ENCODE measurements at regions not wholly inside any gene's neighbourhood (a gene's known extent, or its start where the extent isn't known, plus 50 kb on each side); places are given as distances from the start of the nearest gene placed in this dataset.
A peak's percentile ranks its signal among the peaks of the same experiment; 100 is the strongest.
"Not testable (repeated sequence)": the region's sequence is repeated elsewhere in the genome, so short reads cannot be mapped to it uniquely, and the experiment has no call there.

- WGBS (ENCODE audit: insufficient coverage), result 97% methylated on average over 6 of the region's 11 CpGs
- not testable (repeated sequence) for H3K36me3 ChIP-seq (ENCODE audit: control insufficient read depth, insufficient read depth, low read length); DNase-seq (ENCODE audit: low read depth in 4 of 6, low spot score in 6 of 6); H3K27me3 ChIP-seq (ENCODE audit: control insufficient read depth, insufficient read depth, low read length); H3K27ac ChIP-seq (ENCODE audit: low read depth, low read length); H3K4me3 ChIP-seq (ENCODE audit: low read depth, low read length); H3K4me1 ChIP-seq (ENCODE audit: control insufficient read depth, insufficient read depth, low read length); H3K9me3 ChIP-seq (ENCODE audit: control insufficient read depth, insufficient read depth, low read length)
These were observed 248.3 kb downstream of the CDH7 start for GRCh38 chr18:65998971-65999700.

- DNase-seq (ENCODE audit: low read depth in 4 of 6, low spot score in 6 of 6), result peak in 1 of 6 donors; percentile 63
- WGBS (ENCODE audit: insufficient coverage), result no CpG with 5 or more reads among the region's 3 CpGs
- Histone ChIP-seq H3K36me3 (ENCODE audit: control insufficient read depth, insufficient read depth, low read length) (no peaks in the 10 kb centered on the region), H3K4me3 (ENCODE audit: low read depth, low read length) (no peak overlapping the region), H3K4me1 (ENCODE audit: control insufficient read depth, insufficient read depth, low read length) (no peaks in the 10 kb centered on the region), H3K27ac (ENCODE audit: low read depth, low read length) (no peak overlapping the region), H3K27me3 (ENCODE audit: control insufficient read depth, insufficient read depth, low read length) (no peaks in the 10 kb centered on the region), H3K9me3 (ENCODE audit: control insufficient read depth, insufficient read depth, low read length) (no peaks in the 10 kb centered on the region)
These were observed 244.4 kb downstream of the CDH7 start for GRCh38 chr18:65995206-65995605.

GRCh38 chr18:65994302-65994701 lies 243.5 kb downstream of the CDH7 start:
- Histone ChIP-seq H3K36me3 (ENCODE audit: control insufficient read depth, insufficient read depth, low read length) (no peaks in the 10 kb centered on the region), H3K4me1 (ENCODE audit: control insufficient read depth, insufficient read depth, low read length) (no peaks in the 10 kb centered on the region), H3K27ac (ENCODE audit: low read depth, low read length) (no peak overlapping the region), H3K27me3 (ENCODE audit: control insufficient read depth, insufficient read depth, low read length) (no peaks in the 10 kb centered on the region), H3K9me3 (ENCODE audit: control insufficient read depth, insufficient read depth, low read length) (no peaks in the 10 kb centered on the region), H3K4me3 (ENCODE audit: low read depth, low read length) (no peak overlapping the region)
- no peak for DNase-seq (ENCODE audit: low read depth in 4 of 6, low spot score in 6 of 6)
- no CpG with 5 or more reads among the region's 2 CpGs for WGBS (ENCODE audit: insufficient coverage)

- DNase-seq (ENCODE audit: low read depth in 4 of 6, low spot score in 6 of 6), result no peak
- Histone ChIP-seq H3K36me3 (ENCODE audit: control insufficient read depth, insufficient read depth, low read length) (no peaks in the 10 kb centered on the region), H3K27me3 (ENCODE audit: control insufficient read depth, insufficient read depth, low read length) (no peaks in the 10 kb centered on the region), H3K4me1 (ENCODE audit: control insufficient read depth, insufficient read depth, low read length) (no peaks in the 10 kb centered on the region), H3K4me3 (ENCODE audit: low read depth, low read length) (no peak overlapping the region), H3K9me3 (ENCODE audit: control insufficient read depth, insufficient read depth, low read length) (no peaks in the 10 kb centered on the region), H3K27ac (ENCODE audit: low read depth, low read length) (no peak overlapping the region)
- WGBS (ENCODE audit: insufficient coverage), result no CpG with 5 or more reads among the region's 3 CpGs
These were observed 240.3 kb downstream of the CDH7 start for GRCh38 chr18:65990944-65991708.

GRCh38 chr18:65990174-65990690 lies 239.4 kb downstream of the CDH7 start:
- no peaks in the 10 kb centered on the region for H3K36me3 ChIP-seq (ENCODE audit: control insufficient read depth, insufficient read depth, low read length)
- 100% methylated on average over 1 of the region's 2 CpGs for WGBS (ENCODE audit: insufficient coverage)
- no peak overlapping the region for H3K27ac ChIP-seq (ENCODE audit: low read depth, low read length)
- DNase-seq (ENCODE audit: low read depth in 4 of 6, low spot score in 6 of 6), result no peak
- no peaks in the 10 kb centered on the region for H3K9me3 ChIP-seq (ENCODE audit: control insufficient read depth, insufficient read depth, low read length)
- no peak overlapping the region for H3K4me3 ChIP-seq (ENCODE audit: low read depth, low read length)
- no peaks in the 10 kb centered on the region for H3K4me1 ChIP-seq (ENCODE audit: control insufficient read depth, insufficient read depth, low read length)
- no peaks in the 10 kb centered on the region for H3K27me3 ChIP-seq (ENCODE audit: control insufficient read depth, insufficient read depth, low read length)

- H3K4me3 ChIP-seq (ENCODE audit: low read depth, low read length), result no peak overlapping the region
- peak in 1 of 6 donors; percentile 24 for DNase-seq (ENCODE audit: low read depth in 4 of 6, low spot score in 6 of 6)
- no peaks in the 10 kb centered on the region for H3K4me1 ChIP-seq (ENCODE audit: control insufficient read depth, insufficient read depth, low read length)
- H3K27ac ChIP-seq (ENCODE audit: low read depth, low read length), result no peak overlapping the region
- WGBS (ENCODE audit: insufficient coverage), result no CpG with 5 or more reads among the region's 3 CpGs
- no peaks in the 10 kb centered on the region for H3K36me3 ChIP-seq (ENCODE audit: control insufficient read depth, insufficient read depth, low read length)
- no peaks in the 10 kb centered on the region for H3K9me3 ChIP-seq (ENCODE audit: control insufficient read depth, insufficient read depth, low read length)
- no peaks in the 10 kb centered on the region for H3K27me3 ChIP-seq (ENCODE audit: control insufficient read depth, insufficient read depth, low read length)
These were observed 238.2 kb downstream of the CDH7 start for GRCh38 chr18:65988972-65989371.

- H3K36me3 ChIP-seq (ENCODE audit: control insufficient read depth, insufficient read depth, low read length), result no peaks in the 10 kb centered on the region
- no peaks in the 10 kb centered on the region for H3K27me3 ChIP-seq (ENCODE audit: control insufficient read depth, insufficient read depth, low read length)
- H3K4me1 ChIP-seq (ENCODE audit: control insufficient read depth, insufficient read depth, low read length), result no peaks in the 10 kb centered on the region
- no peak overlapping the region for H3K27ac ChIP-seq (ENCODE audit: low read depth, low read length)
- WGBS (ENCODE audit: insufficient coverage), result no CpG with 5 or more reads among the region's 1 CpG
- H3K4me3 ChIP-seq (ENCODE audit: low read depth, low read length), result no peak overlapping the region
- no peaks in the 10 kb centered on the region for H3K9me3 ChIP-seq (ENCODE audit: control insufficient read depth, insufficient read depth, low read length)
- DNase-seq (ENCODE audit: low read depth in 4 of 6, low spot score in 6 of 6), result no peak
These were observed 237.6 kb downstream of the CDH7 start for GRCh38 chr18:65988386-65988785.

- DNase-seq (ENCODE audit: low read depth in 4 of 6, low spot score in 6 of 6), result no peak
- no CpG with 5 or more reads among the region's 1 CpG for WGBS (ENCODE audit: insufficient coverage)
These were observed 232.9 kb downstream of the CDH7 start for GRCh38 chr18:65983750-65984149.

GRCh38 chr18:65975536-65975935 lies 224.7 kb downstream of the CDH7 start:
- Histone ChIP-seq H3K27me3 (ENCODE audit: control insufficient read depth, insufficient read depth, low read length) (no peaks in the 10 kb centered on the region), H3K9me3 (ENCODE audit: control insufficient read depth, insufficient read depth, low read length) (no peaks in the 10 kb centered on the region), H3K36me3 (ENCODE audit: control insufficient read depth, insufficient read depth, low read length) (no peaks in the 10 kb centered on the region), H3K4me3 (ENCODE audit: low read depth, low read length) (no peak overlapping the region), H3K4me1 (ENCODE audit: control insufficient read depth, insufficient read depth, low read length) (no peaks in the 10 kb centered on the region), H3K27ac (ENCODE audit: low read depth, low read length) (no peak overlapping the region)
- peak in 1 of 6 donors; percentile 29 for DNase-seq (ENCODE audit: low read depth in 4 of 6, low spot score in 6 of 6)
- no CpG with 5 or more reads among the region's 3 CpGs for WGBS (ENCODE audit: insufficient coverage)

More at GRCh38 chr18:65983750-65984149, 232.9 kb downstream of the CDH7 start:
- no peaks in the 10 kb centered on the region for H3K27me3 ChIP-seq (ENCODE audit: control insufficient read depth, insufficient read depth, low read length)
- H3K27ac ChIP-seq (ENCODE audit: low read depth, low read length), result no peak overlapping the region
- no peaks in the 10 kb centered on the region for H3K4me1 ChIP-seq (ENCODE audit: control insufficient read depth, insufficient read depth, low read length)
- H3K9me3 ChIP-seq (ENCODE audit: control insufficient read depth, insufficient read depth, low read length), result no peaks in the 10 kb centered on the region
- H3K4me3 ChIP-seq (ENCODE audit: low read depth, low read length), result no peak overlapping the region
- no peaks in the 10 kb centered on the region for H3K36me3 ChIP-seq (ENCODE audit: control insufficient read depth, insufficient read depth, low read length)
